MCF 10A (cell line): ENCODE measurements at regions not wholly inside any gene's neighbourhood (a gene's known extent, or its start where the extent isn't known, plus 50 kb on each side); places are given as distances from the start of the nearest gene placed in this dataset.

Experiments used
- BruUV-seq: library from RNA; stranded (reverse); fragments of 400-500 nt; replicated peaks from 2 replicates; lab custom pipeline; 2021; lab: Mats Ljungman, UMichigan
- CTCF ChIA-PET: fragments of 300-600 bp; sonication (Branson Sonifier 250); formaldehyde crosslinking; extraction: SDS; loops from one replicate; lab custom pipeline; 2021; ENCODE audit warnings: antibody characterized with exemption, inconsistent platforms; lab: Yijun Ruan, JAX
- POLR2A ChIA-PET: fragments of 300-600, 350-650 bp; sonication (Branson Sonifier 250); formaldehyde crosslinking; extraction: SDS; loops from one replicate; lab custom pipeline; 2020; ENCODE audit warnings: antibody characterized with exemption, inconsistent platforms; lab: Yijun Ruan, JAX
- DNase-seq: peaks from one replicate; pipeline ENCODE4 v3.0.0-alpha.2; 2018; ENCODE audit not compliant: unreplicated experiment
- H3K27ac Mint-ChIP-seq: one replicate; pipeline ENCODE4 v1.8.0; 2022; ENCODE audit warnings: mild to moderate bottlenecking, low read depth, mixed read lengths; ENCODE audit not compliant: unreplicated experiment
- H3K27me3 Mint-ChIP-seq: one replicate; pipeline ENCODE4 v1.8.0; 2022; ENCODE audit warnings: mixed read lengths; ENCODE audit not compliant: insufficient read depth, unreplicated experiment
- H3K36me3 Mint-ChIP-seq: one replicate; pipeline ENCODE4 v1.8.0; 2022; ENCODE audit warnings: mild to moderate bottlenecking, moderate library complexity, mixed read lengths; ENCODE audit not compliant: insufficient read depth, unreplicated experiment
- H3K4me1 Mint-ChIP-seq: one replicate; pipeline ENCODE4 v1.8.0; 2022; ENCODE audit warnings: mixed read lengths; ENCODE audit not compliant: insufficient read depth, unreplicated experiment
- H3K4me3 Mint-ChIP-seq: one replicate; pipeline ENCODE4 v1.8.0; 2022; ENCODE audit warnings: mild to moderate bottlenecking, moderate library complexity, mixed read lengths; ENCODE audit not compliant: unreplicated experiment
- H3K9me3 Mint-ChIP-seq: one replicate; pipeline ENCODE4 v1.8.0; 2022; ENCODE audit warnings: mixed read lengths; ENCODE audit not compliant: unreplicated experiment
- intact Hi-C: fragments of 100-400 bp; cut with micrococcal nuclease; formaldehyde crosslinking; loops from 2 replicates; pipeline ENCODE4 v1.14.1; 2022
- TF ChIP-seq, protein P1 (sequence below): fragments of 200-600 bp; IDR thresholded peaks from one replicate; pipeline ENCODE4 v1.8.0; 2022; ENCODE audit warnings: antibody characterized with exemption, mild to moderate bottlenecking; ENCODE audit not compliant: unreplicated experiment

GRCh38 chr15:53312707-53313106, 446.8 kb downstream of the WDR72 start:
- TF ChIP-seq, protein P1, sequence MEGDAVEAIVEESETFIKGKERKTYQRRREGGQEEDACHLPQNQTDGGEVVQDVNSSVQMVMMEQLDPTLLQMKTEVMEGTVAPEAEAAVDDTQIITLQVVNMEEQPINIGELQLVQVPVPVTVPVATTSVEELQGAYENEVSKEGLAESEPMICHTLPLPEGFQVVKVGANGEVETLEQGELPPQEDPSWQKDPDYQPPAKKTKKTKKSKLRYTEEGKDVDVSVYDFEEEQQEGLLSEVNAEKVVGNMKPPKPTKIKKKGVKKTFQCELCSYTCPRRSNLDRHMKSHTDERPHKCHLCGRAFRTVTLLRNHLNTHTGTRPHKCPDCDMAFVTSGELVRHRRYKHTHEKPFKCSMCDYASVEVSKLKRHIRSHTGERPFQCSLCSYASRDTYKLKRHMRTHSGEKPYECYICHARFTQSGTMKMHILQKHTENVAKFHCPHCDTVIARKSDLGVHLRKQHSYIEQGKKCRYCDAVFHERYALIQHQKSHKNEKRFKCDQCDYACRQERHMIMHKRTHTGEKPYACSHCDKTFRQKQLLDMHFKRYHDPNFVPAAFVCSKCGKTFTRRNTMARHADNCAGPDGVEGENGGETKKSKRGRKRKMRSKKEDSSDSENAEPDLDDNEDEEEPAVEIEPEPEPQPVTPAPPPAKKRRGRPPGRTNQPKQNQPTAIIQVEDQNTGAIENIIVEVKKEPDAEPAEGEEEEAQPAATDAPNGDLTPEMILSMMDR = no peak
- peaks cover 5% of the 10 kb centered on the region for H3K36me3 Mint-ChIP-seq
- ChIA-PET POLR2A (no interaction called here), CTCF (interaction anchor here (0.6 kb wide), 1 partner anchor 111 kb away, joined by 3 read pairs; no protein-coding TSS in a partner anchor)
- no peaks in the 10 kb centered on the region for H3K4me1 Mint-ChIP-seq
- no TSS peak for BruUV-seq
- H3K9me3 Mint-ChIP-seq = peaks cover 48% of the 10 kb centered on the region
- no peak overlapping the region for H3K27ac Mint-ChIP-seq
- H3K27me3 Mint-ChIP-seq = peaks cover 9% of the 10 kb centered on the region
- H3K4me3 Mint-ChIP-seq = no peak overlapping the region
- intact Hi-C loops = no loop called here
- DNase-seq = no peak

DNA sequence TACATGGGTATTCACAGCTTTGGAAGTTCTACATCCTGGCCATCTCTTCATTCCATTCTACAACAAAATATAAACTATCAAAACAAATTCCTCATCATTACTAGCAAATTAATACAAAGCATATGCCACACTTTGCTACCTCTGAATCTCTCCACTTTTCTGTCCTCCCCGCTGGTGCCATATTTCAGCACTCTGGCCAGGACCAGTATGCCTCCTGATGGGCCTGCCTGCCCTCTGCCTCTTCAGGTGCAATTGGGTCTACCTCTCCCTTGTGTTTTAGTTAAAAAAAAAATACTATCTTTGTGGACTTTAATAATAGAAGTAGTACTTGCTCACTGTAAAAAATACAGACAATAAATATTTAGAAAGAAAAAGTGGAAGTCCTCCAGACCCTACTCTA, 448.8 kb downstream of the WDR72 start:
- Mint-ChIP-seq H3K4me3 (no peak overlapping the region), H3K4me1 (no peaks in the 10 kb centered on the region), H3K27ac (no peak overlapping the region), H3K36me3 (no peaks in the 10 kb centered on the region), H3K27me3 (peaks cover 9% of the 10 kb centered on the region), H3K9me3 (peaks cover 48% of the 10 kb centered on the region)
- ChIA-PET POLR2A (no interaction called here), CTCF (no interaction called here)
- TF ChIP-seq, protein P1 = no peak
- no peak for DNase-seq
- intact Hi-C loops = no loop called here
- no TSS peak for BruUV-seq

GRCh38 chr15:53307952-53308624, 451.4 kb downstream of the WDR72 start:
- ChIA-PET POLR2A (interaction anchor here (0.7 kb wide), 1 partner anchor 49 kb away, joined by 3 read pairs; no protein-coding TSS in a partner anchor), CTCF (interaction anchor here (0.6 to 0.7 kb wide), 3 partner anchors 390 to 1984 kb away, joined by 3 read pairs; no protein-coding TSS in a partner anchor)
- H3K9me3 Mint-ChIP-seq = peaks cover 43% of the 10 kb centered on the region
- H3K27me3 Mint-ChIP-seq = peaks cover 9% of the 10 kb centered on the region
- BruUV-seq = no TSS peak
- no peak for DNase-seq
- H3K4me1 Mint-ChIP-seq = no peaks in the 10 kb centered on the region
- intact Hi-C loops = no loop called here
- H3K27ac Mint-ChIP-seq = no peak overlapping the region
- H3K36me3 Mint-ChIP-seq = no peaks in the 10 kb centered on the region
- TF ChIP-seq, protein P1 = no peak
- no peak overlapping the region for H3K4me3 Mint-ChIP-seq

- no TSS peak for BruUV-seq
- no peak overlapping the region for H3K4me3 Mint-ChIP-seq
- intact Hi-C loops = no loop called here
- TF ChIP-seq, protein P1 = no peak
- H3K27ac Mint-ChIP-seq = no peak overlapping the region
- ChIA-PET POLR2A (no interaction called here), CTCF (no interaction called here)
- no peaks in the 10 kb centered on the region for H3K36me3 Mint-ChIP-seq
- no peaks in the 10 kb centered on the region for H3K4me1 Mint-ChIP-seq
- peaks cover 8% of the 10 kb centered on the region for H3K27me3 Mint-ChIP-seq
- DNase-seq = no peak
- H3K9me3 Mint-ChIP-seq = peaks cover 43% of the 10 kb centered on the region
These were observed 453.9 kb downstream of the WDR72 start for GRCh38 chr15:53305554-53305953.
